GM18867 (cell line): ENCODE measurements at regions not wholly inside any gene's neighbourhood (a gene's known extent, or its start where the extent isn't known, plus 50 kb on each side); places are given as distances from the start of the nearest gene placed in this dataset.

Experiments
- ATAC-seq: cut with Tn5 transposase; IDR thresholded peaks from one replicate; pipeline ENCODE4 v1.9.1; 2021; ENCODE audit warnings: mild to moderate bottlenecking, moderate library complexity; ENCODE audit not compliant: unreplicated experiment

GRCh38 chr4:111689214-111689613, 456.0 kb upstream of the FAM241A start:
- no peak for ATAC-seq

- no peak for ATAC-seq
These were observed 455.5 kb upstream of the FAM241A start for GRCh38 chr4:111689731-111690130.

GRCh38 chr4:111693758-111694157, 451.5 kb upstream of the FAM241A start:
- ATAC-seq, result no peak

GRCh38 chr4:111695677-111696076, 449.6 kb upstream of the FAM241A start:
- ATAC-seq, result no peak

- no peak for ATAC-seq
These were observed 448.7 kb upstream of the FAM241A start for GRCh38 chr4:111696505-111696904.

- no peak for ATAC-seq
These were observed 447.9 kb upstream of the FAM241A start for GRCh38 chr4:111697176-111697942.

GRCh38 chr4:111698361-111698760, 446.9 kb upstream of the FAM241A start:
- ATAC-seq, result no peak

- no peak for ATAC-seq
These were observed 446.1 kb upstream of the FAM241A start for GRCh38 chr4:111699165-111699564.

GRCh38 chr4:111701102-111701501, 444.2 kb upstream of the FAM241A start:
- no peak for ATAC-seq

- no peak for ATAC-seq
These were observed 437.8 kb upstream of the FAM241A start for GRCh38 chr4:111707491-111707890.

- no peak for ATAC-seq
These were observed 433.1 kb upstream of the FAM241A start for GRCh38 chr4:111712093-111712677.

GRCh38 chr4:111713276-111713675, 432.0 kb upstream of the FAM241A start:
- ATAC-seq, result no peak

- ATAC-seq, result no peak
These were observed 427.3 kb upstream of the FAM241A start for GRCh38 chr4:111717921-111718320.

- no peak for ATAC-seq
These were observed 426.3 kb upstream of the FAM241A start for GRCh38 chr4:111718763-111719559.

- ATAC-seq, result no peak
These were observed 424.4 kb upstream of the FAM241A start for GRCh38 chr4:111720866-111721265.

GRCh38 chr4:111722213-111722720, 423.0 kb upstream of the FAM241A start:
- ATAC-seq, result no peak

GRCh38 chr4:111736516-111736915, 408.7 kb upstream of the FAM241A start:
- no peak for ATAC-seq

- no peak for ATAC-seq
These were observed 400.4 kb upstream of the FAM241A start for GRCh38 chr4:111744847-111745246.

GRCh38 chr4:111748157-111748556, 397.1 kb upstream of the FAM241A start:
- no peak for ATAC-seq

GRCh38 chr4:111754003-111754402, 391.3 kb upstream of the FAM241A start:
- ATAC-seq, result peak; percentile 78

GRCh38 chr4:111755571-111755970, 389.7 kb upstream of the FAM241A start:
- no peak for ATAC-seq

GRCh38 chr4:111761531-111761930, 383.7 kb upstream of the FAM241A start:
- ATAC-seq, result no peak
